DMS153 (cell line): ENCODE measurements at regions not wholly inside any gene's neighbourhood (a gene's known extent, or its start where the extent isn't known, plus 50 kb on each side); places are given as distances from the start of the nearest gene placed in this dataset.
A peak's percentile ranks its signal among the peaks of the same experiment; 100 is the strongest.
"Not testable (repeated sequence)": the region's sequence is repeated elsewhere in the genome, so short reads cannot be mapped to it uniquely, and the experiment has no call there.

Experiments
- DNase-seq: peaks from one replicate; lab custom pipeline; 2025; lab: John Stamatoyannopoulos, UW

GRCh38 chr6:113370508-113371502 lies 486.3 kb upstream of the MARCKS start:
- no peak for DNase-seq

- not testable (repeated sequence) for DNase-seq
Measured at GRCh38 chr6:113375466-113375865, 481.7 kb upstream of the MARCKS start.

- DNase-seq: no peak
Measured at GRCh38 chr6:113375950-113376846, 480.9 kb upstream of the MARCKS start.

- DNase-seq: no peak
Measured at GRCh38 chr6:113376847-113377165, 480.3 kb upstream of the MARCKS start.

- no peak for DNase-seq
Measured at GRCh38 chr6:113377362-113377942, 479.7 kb upstream of the MARCKS start.

GRCh38 chr6:113380591-113380990 lies 476.6 kb upstream of the MARCKS start:
- no peak for DNase-seq

GRCh38 chr6:113381232-113381631 lies 475.9 kb upstream of the MARCKS start:
- DNase-seq: no peak

GRCh38 chr6:113381959-113382358 lies 475.2 kb upstream of the MARCKS start:
- DNase-seq: peak; percentile 70

- no peak for DNase-seq
Measured at GRCh38 chr6:113383701-113384100, 473.4 kb upstream of the MARCKS start.

- no peak for DNase-seq
Measured at GRCh38 chr6:113385020-113385431, 472.1 kb upstream of the MARCKS start.

- no peak for DNase-seq
Measured at GRCh38 chr6:113388996-113389395, 468.1 kb upstream of the MARCKS start.

GRCh38 chr6:113392551-113393055 lies 464.5 kb upstream of the MARCKS start:
- DNase-seq: no peak

- DNase-seq: no peak
Measured at GRCh38 chr6:113394216-113394615, 462.9 kb upstream of the MARCKS start.

GRCh38 chr6:113394729-113395128 lies 462.4 kb upstream of the MARCKS start:
- no peak for DNase-seq

- DNase-seq: no peak
Measured at GRCh38 chr6:113396730-113397129, 460.4 kb upstream of the MARCKS start.

- no peak for DNase-seq
Measured at GRCh38 chr6:113397236-113397635, 459.9 kb upstream of the MARCKS start.

GRCh38 chr6:113401231-113401630 lies 455.9 kb upstream of the MARCKS start:
- DNase-seq: no peak

GRCh38 chr6:113402544-113402943 lies 454.6 kb upstream of the MARCKS start:
- peak; percentile 68 for DNase-seq

- no peak for DNase-seq
Measured at GRCh38 chr6:113403966-113404595, 453.1 kb upstream of the MARCKS start.

- DNase-seq: peak; percentile 69
Measured at GRCh38 chr6:113405326-113406047, 451.7 kb upstream of the MARCKS start.
